Osteoblast (primary cell): ENCODE measurements at regions not wholly inside any gene's neighbourhood (a gene's known extent, or its start where the extent isn't known, plus 50 kb on each side); places are given as distances from the start of the nearest gene placed in this dataset.

Source experiments
- DNase-seq: peaks from one replicate; pipeline ENCODE4 v3.0.0; 2011; ENCODE audit warnings: low spot score, mixed read lengths; ENCODE audit not compliant: insufficient read length; ENCODE audit errors: missing footprints
- H2AFZ ChIP-seq: 2 replicates; pipeline ENCODE4 v1.6.0; 2011; ENCODE audit warnings: mild to moderate bottlenecking, low read length
- H3K27ac ChIP-seq: 2 replicates; pipeline ENCODE4 v1.5.1; 2011; ENCODE audit warnings: mild to moderate bottlenecking, low read depth, low read length, moderate library complexity
- H3K27me3 ChIP-seq: 2 replicates; pipeline ENCODE4 v1.6.0; 2012; ENCODE audit warnings: mild to moderate bottlenecking, control low read depth, inconsistent platforms, low read length, moderate library complexity; ENCODE audit not compliant: insufficient read depth
- H3K36me3 ChIP-seq: 2 replicates; pipeline ENCODE4 v1.5.1; 2011; ENCODE audit warnings: mild to moderate bottlenecking, low read length, control low read depth, moderate library complexity; ENCODE audit not compliant: insufficient read depth
- H3K4me1 ChIP-seq: 2 replicates; pipeline ENCODE4 v1.5.1; 2011; ENCODE audit warnings: mild to moderate bottlenecking, low read length, control low read depth, moderate library complexity; ENCODE audit not compliant: insufficient read depth
- H3K4me2 ChIP-seq: 2 replicates; pipeline ENCODE4 v1.6.0; 2011; ENCODE audit warnings: mild to moderate bottlenecking, low read length; ENCODE audit not compliant: insufficient read depth
- H3K4me3 ChIP-seq: fragments of 200-600 bp; sonication (generic); 3 replicates; pipeline ENCODE4 v1.5.1; 2012; ENCODE audit warnings: mild to moderate bottlenecking, low read length, inconsistent platforms; ENCODE audit not compliant: insufficient read depth
- H3K79me2 ChIP-seq: 2 replicates; pipeline ENCODE4 v1.6.0; 2012; ENCODE audit warnings: mild to moderate bottlenecking, low read length, control low read depth, inconsistent platforms; ENCODE audit not compliant: insufficient read depth
- H3K9me3 ChIP-seq: 2 replicates; pipeline ENCODE4 v1.5.1; 2011; ENCODE audit warnings: low read depth, low read length, control low read depth
- H4K20me1 ChIP-seq: 2 replicates; pipeline ENCODE4 v1.6.0; 2012; ENCODE audit warnings: mild to moderate bottlenecking, low read length, control low read depth; ENCODE audit not compliant: insufficient read depth
- TF ChIP-seq, protein P1 (sequence below): IDR thresholded peaks from 2 replicates; pipeline ENCODE4 v1.5.1; 2011; ENCODE audit warnings: mild to moderate bottlenecking, low read depth, low read length, moderate library complexity; ENCODE audit errors: extremely low read depth

DNA sequence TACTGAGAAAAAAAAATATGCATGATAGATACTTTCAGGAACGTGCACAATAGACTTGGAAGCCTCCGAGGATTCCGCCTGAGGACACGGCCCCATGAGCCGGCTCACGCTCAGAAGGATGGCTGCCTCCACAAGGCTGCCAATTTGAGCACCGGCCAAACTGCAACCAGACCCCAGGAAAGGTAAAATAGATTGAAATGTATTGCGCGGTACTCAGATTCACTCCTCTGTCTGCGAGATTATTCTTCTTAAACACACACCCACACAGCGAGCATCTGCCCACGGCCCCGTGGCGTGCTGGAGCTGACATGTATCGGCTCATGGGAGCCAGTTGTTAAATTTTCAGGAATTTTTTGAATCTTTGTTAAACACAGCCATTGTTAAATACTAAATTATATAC is 653.2 kb upstream of the MKI67 start:
- Histone ChIP-seq H2AFZ (no peak overlapping the region), H4K20me1 (no peaks in the 10 kb centered on the region), H3K4me1 (no peaks in the 10 kb centered on the region), H3K9me3 (no peaks in the 10 kb centered on the region), H3K36me3 (no peaks in the 10 kb centered on the region), H3K4me2 (no peak overlapping the region), H3K4me3 (no peak overlapping the region), H3K27me3 (no peaks in the 10 kb centered on the region), H3K27ac (no peak overlapping the region), H3K79me2 (no peaks in the 10 kb centered on the region)
- DNase-seq = no peak
- TF ChIP-seq, protein P1, sequence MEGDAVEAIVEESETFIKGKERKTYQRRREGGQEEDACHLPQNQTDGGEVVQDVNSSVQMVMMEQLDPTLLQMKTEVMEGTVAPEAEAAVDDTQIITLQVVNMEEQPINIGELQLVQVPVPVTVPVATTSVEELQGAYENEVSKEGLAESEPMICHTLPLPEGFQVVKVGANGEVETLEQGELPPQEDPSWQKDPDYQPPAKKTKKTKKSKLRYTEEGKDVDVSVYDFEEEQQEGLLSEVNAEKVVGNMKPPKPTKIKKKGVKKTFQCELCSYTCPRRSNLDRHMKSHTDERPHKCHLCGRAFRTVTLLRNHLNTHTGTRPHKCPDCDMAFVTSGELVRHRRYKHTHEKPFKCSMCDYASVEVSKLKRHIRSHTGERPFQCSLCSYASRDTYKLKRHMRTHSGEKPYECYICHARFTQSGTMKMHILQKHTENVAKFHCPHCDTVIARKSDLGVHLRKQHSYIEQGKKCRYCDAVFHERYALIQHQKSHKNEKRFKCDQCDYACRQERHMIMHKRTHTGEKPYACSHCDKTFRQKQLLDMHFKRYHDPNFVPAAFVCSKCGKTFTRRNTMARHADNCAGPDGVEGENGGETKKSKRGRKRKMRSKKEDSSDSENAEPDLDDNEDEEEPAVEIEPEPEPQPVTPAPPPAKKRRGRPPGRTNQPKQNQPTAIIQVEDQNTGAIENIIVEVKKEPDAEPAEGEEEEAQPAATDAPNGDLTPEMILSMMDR = no peak

DNA sequence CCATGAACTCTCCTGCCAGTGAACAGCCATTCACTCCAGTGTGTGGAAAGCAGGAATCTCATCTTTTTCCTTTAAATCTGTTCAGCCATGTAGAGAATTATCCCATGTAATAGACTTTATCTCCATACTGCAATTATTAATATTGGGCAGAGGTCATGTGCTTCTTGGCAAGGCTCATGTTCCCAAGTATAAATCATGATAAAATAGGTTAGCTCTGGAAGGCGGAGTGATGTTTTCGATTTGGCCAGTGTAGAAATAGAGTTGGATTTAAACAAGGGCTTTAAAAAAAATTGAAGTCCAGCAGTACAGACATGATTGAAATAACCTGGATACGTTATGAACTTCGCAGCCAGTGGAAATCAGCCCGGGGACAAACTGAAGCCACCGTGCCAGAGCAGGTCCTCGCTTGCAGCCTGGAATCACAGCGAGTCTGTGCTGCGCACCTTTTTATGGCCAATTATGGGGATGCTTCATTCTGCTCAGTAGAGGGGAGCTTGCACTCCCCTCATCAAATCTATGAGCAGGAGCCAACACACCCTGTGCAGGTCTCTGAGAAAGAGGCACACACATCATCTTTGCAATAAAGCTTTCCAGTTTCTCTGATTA is 654.0 kb upstream of the MKI67 start:
- TF ChIP-seq, protein P1 = no peak
- Histone ChIP-seq H3K36me3 (no peaks in the 10 kb centered on the region), H3K79me2 (no peaks in the 10 kb centered on the region), H3K9me3 (no peaks in the 10 kb centered on the region), H3K27me3 (no peaks in the 10 kb centered on the region), H3K27ac (no peak overlapping the region), H3K4me1 (no peaks in the 10 kb centered on the region), H4K20me1 (no peaks in the 10 kb centered on the region), H3K4me2 (no peak overlapping the region), H2AFZ (no peak overlapping the region), H3K4me3 (no peak overlapping the region)
- DNase-seq = no peak

DNA sequence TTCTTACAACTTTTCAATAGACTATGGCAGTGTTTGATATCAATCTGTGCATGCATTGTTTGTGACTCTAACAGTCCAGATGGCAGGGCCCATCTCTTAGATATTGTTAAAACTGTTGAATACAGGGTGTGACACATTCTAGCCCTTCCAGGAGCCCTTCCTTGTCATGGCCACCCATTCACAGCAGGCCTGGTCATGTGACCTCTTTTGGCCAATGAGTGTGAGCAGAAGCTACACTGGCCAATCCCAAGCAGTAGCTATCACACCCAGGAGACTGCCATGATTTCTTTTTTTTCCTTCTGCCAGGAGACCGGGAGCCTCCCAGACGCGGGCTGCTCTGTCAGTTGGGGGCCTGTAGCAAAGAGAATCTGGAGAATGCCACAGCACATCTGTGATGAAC is 655.4 kb upstream of the MKI67 start:
- TF ChIP-seq, protein P1 = no peak
- H3K79me2 ChIP-seq = no peaks in the 10 kb centered on the region
- no peaks in the 10 kb centered on the region for H3K9me3 ChIP-seq
- no peaks in the 10 kb centered on the region for H3K36me3 ChIP-seq
- no peak overlapping the region for H3K4me2 ChIP-seq
- no peak overlapping the region for H3K4me3 ChIP-seq
- H2AFZ ChIP-seq = no peak overlapping the region
- no peaks in the 10 kb centered on the region for H4K20me1 ChIP-seq
- no peaks in the 10 kb centered on the region for H3K27me3 ChIP-seq
- H3K4me1 ChIP-seq = no peaks in the 10 kb centered on the region
- no peak for DNase-seq
- H3K27ac ChIP-seq = no peak overlapping the region

DNA sequence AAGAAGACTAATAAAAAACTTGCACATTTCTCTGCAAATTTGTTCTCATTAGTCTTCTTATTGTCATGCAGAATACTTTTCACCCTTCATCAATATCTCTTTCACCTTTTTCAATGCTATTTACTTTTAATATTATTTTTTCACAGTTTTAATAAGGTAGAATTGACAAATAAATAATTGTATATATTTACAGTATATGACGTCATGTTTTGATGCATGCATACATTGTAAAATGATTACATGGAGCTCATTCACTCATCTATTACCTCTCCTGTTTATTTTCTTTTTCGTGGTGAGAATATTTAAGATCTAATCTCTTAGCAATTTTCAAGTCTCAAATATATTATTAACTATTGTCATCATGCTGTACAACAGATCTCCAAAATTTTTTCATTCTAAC is 658.2 kb upstream of the MKI67 start:
- Histone ChIP-seq H2AFZ (no peak overlapping the region), H3K27me3 (no peaks in the 10 kb centered on the region), H3K36me3 (no peaks in the 10 kb centered on the region), H3K4me3 (no peak overlapping the region), H3K4me1 (no peaks in the 10 kb centered on the region), H3K9me3 (no peaks in the 10 kb centered on the region), H3K4me2 (no peak overlapping the region), H4K20me1 (no peaks in the 10 kb centered on the region), H3K79me2 (no peaks in the 10 kb centered on the region), H3K27ac (no peak overlapping the region)
- TF ChIP-seq, protein P1 = no peak
- DNase-seq = no peak
